Spleen (tissue), 11 donors: ENCODE measurements at regions not wholly inside any gene's neighbourhood (a gene's known extent, or its start where the extent isn't known, plus 50 kb on each side); places are given as distances from the start of the nearest gene placed in this dataset.
"Not testable (repeated sequence)": the region's sequence is repeated elsewhere in the genome, so short reads cannot be mapped to it uniquely, and the experiment has no call there.

ENCODE experiments used
- DNase-seq: peaks from one replicate; pipeline ENCODE4 v3.0.0-alpha.2; 2020
- H3K27ac ChIP-seq, 8 donors: fragments of 200-600 bp; sonication (generic) in 7 of 8; 1 replicate in 4 of 8; 2 replicates in 4 of 8; pipeline versions ENCODE4 v1.5.0 to v1.8.0; 2016 to 2021; ENCODE audit warnings: inconsistent platforms in 4 of 8, mild to moderate bottlenecking in 4 of 8, moderate library complexity in 1 of 8
- H3K27me3 ChIP-seq, 7 donors: fragments of 200-600 bp; sonication (generic) in 6 of 7; replicated peaks in 1 of 7; 1 replicate in 4 of 7; 2 replicates in 3 of 7; pipeline versions ENCODE4 v1.5.0 to v1.8.0; 2016 to 2021; ENCODE audit warnings: inconsistent platforms in 3 of 7, mild to moderate bottlenecking in 1 of 7
- H3K36me3 ChIP-seq, 6 donors: fragments of 200-600 bp; sonication (generic) in 5 of 6; 1 replicate in 4 of 6; 2 replicates in 2 of 6; pipeline versions ENCODE4 v1.5.0 to v1.8.0; 2016 to 2021; ENCODE audit warnings: inconsistent platforms in 2 of 6
- H3K4me1 ChIP-seq, 6 donors: fragments of 200-600 bp; sonication (generic) in 5 of 6; 1 replicate in 3 of 6; 2 replicates in 3 of 6; pipeline versions ENCODE4 v1.5.0 to v1.8.0; 2016 to 2021; ENCODE audit warnings: inconsistent platforms in 3 of 6
- H3K4me3 ChIP-seq, 8 donors: fragments of 200-600 bp; sonication (generic) in 7 of 8; 1 replicate in 4 of 8; 2 replicates in 4 of 8; pipeline versions ENCODE4 v1.5.0 to v1.8.0; 2016 to 2021; ENCODE audit warnings: inconsistent platforms in 4 of 8, mild to moderate bottlenecking in 4 of 8, moderate library complexity in 2 of 8
- H3K9me3 ChIP-seq, 8 donors: fragments of 200-600 bp; sonication (generic) in 7 of 8; 1 replicate in 4 of 8; 2 replicates in 4 of 8; pipeline versions ENCODE4 v1.5.0 to v1.8.0; 2016 to 2021; ENCODE audit warnings: inconsistent platforms in 4 of 8
- CTCF ChIP-seq, 11 experiments: fragments of 200-600 bp in 7 of 11; fragments of 450-650 bp in 4 of 11; sonication (generic) in 4 of 11; IDR thresholded peaks in 8 of 11; conservative IDR thresholded peaks in 3 of 11; 1 replicate in 7 of 11; 2 replicates in 4 of 11; pipeline versions ENCODE4 v1.4.0 to v1.8.0; 2016 to 2021; ENCODE audit warnings: antibody characterized with exemption in 11 of 11, inconsistent platforms in 4 of 11, mild to moderate bottlenecking in 1 of 11
- POLR2A ChIP-seq, 3 donors: fragments of 450-650 bp; IDR thresholded peaks; one replicate each; pipeline ENCODE4 v1.5.1; 2017; ENCODE audit warnings: antibody characterized with exemption in 3 of 3, mild to moderate bottlenecking in 1 of 3
- POLR2AphosphoS5 ChIP-seq, 3 donors: sonication (generic); formaldehyde crosslinking; IDR thresholded peaks; one replicate each; pipeline ENCODE4 v1.5.1; 2017; ENCODE audit warnings: antibody characterized with exemption in 3 of 3
- WGBS, 5 donors: extraction: QIAGEN DNeasy Blood & Tissue Kit in 3 of 5; methylation state at CpG; one replicate each; pipeline versions ENCODE4 v1.1.5 to v1.1.7; 2013 to 2018; 5-methylcytosine and 5-hydroxymethylcytosine counted together
- intact Hi-C: fragments of 100-400 bp; cut with DNase I; formaldehyde crosslinking; loops from one replicate; pipeline ENCODE4 v1.15.0; 2023; ENCODE audit warnings: low total_unique reads
- donor health status: healthy with polysubstance abuse.
- donor health status: DM: no; HTN: no; CAD: no; lungs with moderate emphysema.
- donor health status: DM: no; HTN: no; CAD: no.
- donor health status: Bipolar disorder and iron deficiency.
- donor health status: healthy.
- donor health status: DM: no; HTN: no; CAD: no.
- donor health status: DM: yes; HTN: yes; CAD: no.

- Histone ChIP-seq H3K4me1 (no peaks in the 10 kb centered on the region), H3K4me3 (no peak overlapping the region), H3K27ac (no peak overlapping the region), H3K36me3 (no peaks in the 10 kb centered on the region), H3K27me3 (no peaks in the 10 kb centered on the region), H3K9me3 (peaks cover 0 to 35% (median 31%) of the 10 kb centered on the region in 8 donors)
- no peak for TF ChIP-seq CTCF (IDR thresholded peaks at IDR 0.05 in 8 of 11, conservative IDR thresholded peaks at IDR 0.05 in 3 of 11)
- TF ChIP-seq POLR2A (IDR thresholded peaks at IDR 0.05): no peak
- TF ChIP-seq POLR2AphosphoS5 (IDR thresholded peaks at IDR 0.05): no peak
- intact Hi-C loops: no loop called here
- 22 to 67% (median 33%) methylated on average over 1 of the region's 1 CpG for WGBS, 5 donors
- DNase-seq: no peak
These were observed 482.5 kb upstream of the SPRY2 start for GRCh38 chr13:80823472-80823871.

- Histone ChIP-seq H3K36me3 (no peaks in the 10 kb centered on the region), H3K27ac (no peak overlapping the region), H3K4me3 (no peak overlapping the region), H3K27me3 (no peaks in the 10 kb centered on the region), H3K9me3 (peaks cover 0 to 36% (median 23%) of the 10 kb centered on the region in 8 donors), H3K4me1 (no peaks in the 10 kb centered on the region)
- intact Hi-C loops: no loop called here
- TF ChIP-seq CTCF (IDR thresholded peaks at IDR 0.05 in 8 of 11, conservative IDR thresholded peaks at IDR 0.05 in 3 of 11): no peak
- no peak for TF ChIP-seq POLR2A (IDR thresholded peaks at IDR 0.05)
- TF ChIP-seq POLR2AphosphoS5 (IDR thresholded peaks at IDR 0.05): no peak
- no peak for DNase-seq
These were observed 480.5 kb upstream of the SPRY2 start for GRCh38 chr13:80821466-80821865.

- 89 to 96% (median 93%) methylated on average over 1 of the region's 1 CpG for WGBS, 5 donors
- TF ChIP-seq POLR2A (IDR thresholded peaks at IDR 0.05): no peak
- H3K9me3 ChIP-seq: peaks cover 0 to 20% (median 11%) of the 10 kb centered on the region in 8 donors
These were observed 477.1 kb upstream of the SPRY2 start for GRCh38 chr13:80817979-80818378.

GRCh38 chr13:80814541-80814940, 473.6 kb upstream of the SPRY2 start:
- no peak for DNase-seq
- Histone ChIP-seq H3K9me3 (peaks cover 0 to 31% (median 24%) of the 10 kb centered on the region in 8 donors), H3K27me3 (no peaks in the 10 kb centered on the region), H3K4me1 (no peaks in the 10 kb centered on the region), H3K36me3 (no peaks in the 10 kb centered on the region), H3K27ac (no peak overlapping the region), H3K4me3 (no peak overlapping the region)
- no peak for TF ChIP-seq POLR2AphosphoS5 (IDR thresholded peaks at IDR 0.05)
- no peak for TF ChIP-seq POLR2A (IDR thresholded peaks at IDR 0.05)
- TF ChIP-seq CTCF (IDR thresholded peaks at IDR 0.05 in 8 of 11, conservative IDR thresholded peaks at IDR 0.05 in 3 of 11): no peak
- intact Hi-C loops: no loop called here

More at GRCh38 chr13:80817979-80818378, 477.1 kb upstream of the SPRY2 start:
- Histone ChIP-seq H3K27ac (no peak overlapping the region), H3K4me3 (no peak overlapping the region), H3K4me1 (no peaks in the 10 kb centered on the region), H3K36me3 (no peaks in the 10 kb centered on the region), H3K27me3 (no peaks in the 10 kb centered on the region)
- intact Hi-C loops: no loop called here
- no peak for DNase-seq

GRCh38 chr13:80810294-80810693, 469.4 kb upstream of the SPRY2 start:
- H3K4me1 ChIP-seq, H3K27me3 ChIP-seq, H3K4me3 ChIP-seq, intact Hi-C loops, H3K27ac ChIP-seq, DNase-seq, H3K36me3 ChIP-seq: not testable (repeated sequence)
- peaks cover 0 to 14% (median 10%) of the 10 kb centered on the region in 8 donors for H3K9me3 ChIP-seq
- WGBS, 5 donors: 78 to 89% (median 86%) methylated on average over 4 of the region's 4 CpGs
